ENCODE measurements at regions not wholly inside any gene's neighbourhood (a gene's known extent, or its start where the extent isn't known, plus 50 kb on each side); places are given as distances from the start of the nearest gene placed in this dataset.

DNA sequence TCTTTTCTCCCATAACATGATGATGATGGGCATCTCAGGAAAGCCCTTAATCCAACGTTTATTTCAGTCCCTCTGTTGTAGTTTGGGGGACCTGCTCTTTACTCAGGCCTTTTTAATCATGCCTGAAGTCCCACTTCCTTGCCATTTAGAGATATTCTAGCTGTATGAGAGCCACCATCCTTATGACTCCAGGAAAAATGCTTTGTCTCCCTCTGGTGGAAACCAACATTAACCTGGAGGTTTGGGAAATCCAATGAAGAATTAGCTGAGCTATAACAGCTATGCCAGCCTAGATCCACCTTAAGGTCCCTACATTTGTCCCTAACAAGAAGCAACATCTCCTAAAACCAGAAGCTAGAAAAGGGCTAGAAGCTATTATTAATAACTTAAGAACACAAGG lies 1399.1 kb downstream of the LRFN5 start:
- Histone ChIP-seq H3K36me3 (ENCODE audit: control insufficient read depth in 2 of 3, insufficient read depth in 3 of 3, low read length in 3 of 3) (no peaks in the 10 kb centered on the region), H3K9me3 (ENCODE audit: control insufficient read depth in 2 of 3, insufficient read depth in 1 of 3, low read length in 3 of 3) (peaks cover 0 to 44% (median 5%) of the 10 kb centered on the region in 3 donors), H3K27ac (ENCODE audit: low read depth in 2 of 2, low read length in 2 of 2) (no peak overlapping the region), H3K27me3 (ENCODE audit: control insufficient read depth, insufficient read depth, low read length) (no peaks in the 10 kb centered on the region), H3K4me1 (ENCODE audit: control insufficient read depth in 2 of 3, insufficient read depth in 2 of 3, low read depth in 1 of 3, low read length in 3 of 3) (no peaks in the 10 kb centered on the region), H3K4me3 (ENCODE audit: low read length in 3 of 3) (no peak overlapping the region), H3K9ac (ENCODE audit: low read length in 3 of 3) (no peak overlapping the region)
- FAIRE-seq: no peak
- no peak for DNase-seq
- intact Hi-C loops (cut with DNase I): no loop called here
- TF ChIP-seq, protein P1, sequence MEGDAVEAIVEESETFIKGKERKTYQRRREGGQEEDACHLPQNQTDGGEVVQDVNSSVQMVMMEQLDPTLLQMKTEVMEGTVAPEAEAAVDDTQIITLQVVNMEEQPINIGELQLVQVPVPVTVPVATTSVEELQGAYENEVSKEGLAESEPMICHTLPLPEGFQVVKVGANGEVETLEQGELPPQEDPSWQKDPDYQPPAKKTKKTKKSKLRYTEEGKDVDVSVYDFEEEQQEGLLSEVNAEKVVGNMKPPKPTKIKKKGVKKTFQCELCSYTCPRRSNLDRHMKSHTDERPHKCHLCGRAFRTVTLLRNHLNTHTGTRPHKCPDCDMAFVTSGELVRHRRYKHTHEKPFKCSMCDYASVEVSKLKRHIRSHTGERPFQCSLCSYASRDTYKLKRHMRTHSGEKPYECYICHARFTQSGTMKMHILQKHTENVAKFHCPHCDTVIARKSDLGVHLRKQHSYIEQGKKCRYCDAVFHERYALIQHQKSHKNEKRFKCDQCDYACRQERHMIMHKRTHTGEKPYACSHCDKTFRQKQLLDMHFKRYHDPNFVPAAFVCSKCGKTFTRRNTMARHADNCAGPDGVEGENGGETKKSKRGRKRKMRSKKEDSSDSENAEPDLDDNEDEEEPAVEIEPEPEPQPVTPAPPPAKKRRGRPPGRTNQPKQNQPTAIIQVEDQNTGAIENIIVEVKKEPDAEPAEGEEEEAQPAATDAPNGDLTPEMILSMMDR (IDR thresholded peaks at IDR 0.05; ENCODE audit: borderline replicate concordance, extremely low read depth, insufficient read depth): no peak

DNA sequence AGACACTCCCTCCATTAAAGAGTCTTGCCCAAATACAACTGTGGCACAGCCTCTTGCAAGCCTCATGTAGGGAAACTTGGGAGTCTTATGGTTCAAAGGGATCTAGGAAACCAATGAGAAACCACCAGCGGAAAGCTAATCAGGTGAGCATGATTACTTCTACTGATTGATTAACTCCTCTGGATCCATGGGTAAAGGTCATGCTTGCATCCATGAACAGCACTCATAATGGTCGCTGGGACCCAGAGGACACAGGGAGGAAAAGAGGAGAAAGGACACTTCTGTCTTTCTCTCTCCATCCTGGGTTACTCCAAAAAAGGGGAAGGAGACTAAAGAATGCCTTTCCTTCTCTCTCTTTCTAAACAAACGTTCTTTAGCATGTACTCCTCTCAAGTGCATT lies 1397.2 kb downstream of the LRFN5 start:
- H3K9me3 ChIP-seq (ENCODE audit: control insufficient read depth in 2 of 3, insufficient read depth in 1 of 3, low read length in 3 of 3): peaks cover 0 to 41% (median 5%) of the 10 kb centered on the region in 3 donors
- H3K4me1 ChIP-seq (ENCODE audit: control insufficient read depth in 2 of 3, insufficient read depth in 2 of 3, low read depth in 1 of 3, low read length in 3 of 3): no peaks in the 10 kb centered on the region
- no peak overlapping the region for H3K9ac ChIP-seq (ENCODE audit: low read length in 3 of 3)
- no peak overlapping the region for H3K4me3 ChIP-seq (ENCODE audit: low read length in 3 of 3)
- no peaks in the 10 kb centered on the region for H3K27me3 ChIP-seq (ENCODE audit: control insufficient read depth, insufficient read depth, low read length)
- intact Hi-C loops (cut with DNase I): no loop called here
- FAIRE-seq: no peak
- no peak for DNase-seq
- no peak overlapping the region for H3K27ac ChIP-seq (ENCODE audit: low read depth in 2 of 2, low read length in 2 of 2)
- TF ChIP-seq, protein P1 (IDR thresholded peaks at IDR 0.05; ENCODE audit: borderline replicate concordance, extremely low read depth, insufficient read depth): no peak
- no peaks in the 10 kb centered on the region for H3K36me3 ChIP-seq (ENCODE audit: control insufficient read depth in 2 of 3, insufficient read depth in 3 of 3, low read length in 3 of 3)

DNA sequence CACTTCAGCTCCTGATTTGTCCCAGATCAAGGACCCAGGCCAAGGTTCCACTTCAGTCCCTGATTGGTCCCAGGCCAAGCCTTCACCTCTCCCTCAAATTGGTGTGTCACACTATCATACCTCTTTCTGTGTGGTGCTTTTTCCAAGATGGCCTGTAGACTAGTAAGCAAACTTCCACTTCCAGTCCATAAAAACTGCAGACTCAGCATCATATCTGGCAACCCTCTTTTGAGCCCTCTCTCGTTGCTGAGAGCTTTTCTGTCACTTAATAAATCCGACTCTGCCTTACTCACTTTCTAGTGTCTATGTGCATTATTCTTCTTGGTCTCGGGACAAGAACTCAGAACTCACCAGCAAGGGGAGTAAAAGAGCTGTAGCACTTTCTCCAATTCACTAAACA lies 1395.1 kb downstream of the LRFN5 start:
- no peak for DNase-seq
- Histone ChIP-seq H3K27ac (ENCODE audit: low read depth in 2 of 2, low read length in 2 of 2) (no peak overlapping the region), H3K9ac (ENCODE audit: low read length in 3 of 3) (no peak overlapping the region), H3K4me3 (ENCODE audit: low read length in 3 of 3) (no peak overlapping the region), H3K27me3 (ENCODE audit: control insufficient read depth, insufficient read depth, low read length) (no peaks in the 10 kb centered on the region), H3K4me1 (ENCODE audit: control insufficient read depth in 2 of 3, insufficient read depth in 2 of 3, low read depth in 1 of 3, low read length in 3 of 3) (no peaks in the 10 kb centered on the region), H3K36me3 (ENCODE audit: control insufficient read depth in 2 of 3, insufficient read depth in 3 of 3, low read length in 3 of 3) (no peaks in the 10 kb centered on the region), H3K9me3 (ENCODE audit: control insufficient read depth in 2 of 3, insufficient read depth in 1 of 3, low read length in 3 of 3) (peaks cover 0 to 35% (median 5%) of the 10 kb centered on the region in 3 donors)
- intact Hi-C loops (cut with DNase I): no loop called here
- no peak for FAIRE-seq
- TF ChIP-seq, protein P1 (IDR thresholded peaks at IDR 0.05; ENCODE audit: borderline replicate concordance, extremely low read depth, insufficient read depth): no peak

DNA sequence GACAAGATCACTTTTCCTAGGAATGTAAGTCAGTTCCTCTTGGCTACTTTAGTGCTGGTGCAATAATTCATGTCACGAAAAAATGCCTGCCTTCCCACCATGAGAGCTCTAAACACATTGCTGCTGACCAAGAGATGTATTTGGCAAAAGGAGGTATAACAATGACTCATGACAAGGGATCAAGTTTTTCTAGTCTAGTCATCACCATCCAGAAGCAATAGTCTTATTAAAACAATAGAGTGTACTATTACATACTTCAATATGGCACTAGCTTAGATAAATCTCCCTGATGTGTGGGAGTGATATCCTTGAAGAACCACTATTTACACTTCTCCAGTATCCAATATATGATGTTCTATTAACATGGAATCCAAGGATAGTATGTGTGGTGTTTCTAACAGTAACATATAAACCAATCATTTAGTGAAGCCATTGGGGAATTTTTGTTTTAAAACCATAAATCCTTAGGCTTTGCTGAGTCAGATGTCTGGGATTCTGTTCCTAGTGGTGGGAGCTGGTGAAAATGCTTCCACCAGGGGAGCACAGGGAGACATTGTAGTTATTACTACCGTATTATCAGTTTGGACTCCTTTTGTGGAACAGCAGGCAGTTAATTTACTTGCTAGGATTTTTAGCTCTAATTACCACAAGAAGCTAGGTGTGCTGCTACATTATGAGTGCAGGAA lies 1387.5 kb downstream of the LRFN5 start:
- Histone ChIP-seq H3K4me1 (ENCODE audit: control insufficient read depth in 2 of 3, insufficient read depth in 2 of 3, low read depth in 1 of 3, low read length in 3 of 3) (no peaks in the 10 kb centered on the region), H3K27me3 (ENCODE audit: control insufficient read depth, insufficient read depth, low read length) (no peaks in the 10 kb centered on the region), H3K36me3 (ENCODE audit: control insufficient read depth in 2 of 3, insufficient read depth in 3 of 3, low read length in 3 of 3) (no peaks in the 10 kb centered on the region), H3K27ac (ENCODE audit: low read depth in 2 of 2, low read length in 2 of 2) (no peak overlapping the region), H3K4me3 (ENCODE audit: low read length in 3 of 3) (no peak overlapping the region), H3K9me3 (ENCODE audit: control insufficient read depth in 2 of 3, insufficient read depth in 1 of 3, low read length in 3 of 3) (no peaks in the 10 kb centered on the region), H3K9ac (ENCODE audit: low read length in 3 of 3) (no peak overlapping the region)
- intact Hi-C loops (cut with DNase I): no loop called here
- TF ChIP-seq, protein P1 (IDR thresholded peaks at IDR 0.05; ENCODE audit: borderline replicate concordance, extremely low read depth, insufficient read depth): no peak
- DNase-seq (peak in 2 of 5 donors; percentile 11 to 20), FAIRE-seq (no peak)

All from kidney (tissue), 13 donors.